ENCODE measurements at regions not wholly inside any gene's neighbourhood (a gene's known extent, or its start where the extent isn't known, plus 50 kb on each side); places are given as distances from the start of the nearest gene placed in this dataset.

GRCh38 chr5:88364991-88365390, 96.3 kb upstream of the TMEM161B start:
- no peak overlapping the region for H3K4me3 ChIP-seq (ENCODE audit: low read depth, low read length)
- no peak for TF ChIP-seq CTCF (IDR thresholded peaks at IDR 0.05; ENCODE audit: borderline replicate concordance, insufficient read depth, low read depth, low read length)

- no peak for TF ChIP-seq CTCF (IDR thresholded peaks at IDR 0.05; ENCODE audit: borderline replicate concordance, insufficient read depth, low read depth, low read length)
- no peak overlapping the region for H3K4me3 ChIP-seq (ENCODE audit: low read depth, low read length)
Observed at GRCh38 chr5:88355490-88356050, 86.9 kb upstream of the TMEM161B start.

- TF ChIP-seq CTCF (IDR thresholded peaks at IDR 0.05; ENCODE audit: borderline replicate concordance, insufficient read depth, low read depth, low read length) = no peak
- H3K4me3 ChIP-seq (ENCODE audit: low read depth, low read length) = no peak overlapping the region
Observed at GRCh38 chr5:88325868-88326267, 57.2 kb upstream of the TMEM161B start.

- no peak for TF ChIP-seq CTCF (IDR thresholded peaks at IDR 0.05; ENCODE audit: borderline replicate concordance, insufficient read depth, low read depth, low read length)
- H3K4me3 ChIP-seq (ENCODE audit: low read depth, low read length) = no peak overlapping the region
Observed at GRCh38 chr5:88322785-88323184, 54.1 kb upstream of the TMEM161B start.
